Erythroblast (primary cell): ENCODE measurements at regions not wholly inside any gene's neighbourhood (a gene's known extent, or its start where the extent isn't known, plus 50 kb on each side); places are given as distances from the start of the nearest gene placed in this dataset.

ENCODE experiments used
- GATA1 ChIP-seq: IDR thresholded peaks from 2 replicates; pipeline ENCODE4 v1.6.1; 2011; ENCODE audit warnings: low read depth, mild to moderate bottlenecking, control low read depth, low read length, moderate library complexity
- POLR2A ChIP-seq: IDR thresholded peaks from 2 replicates; pipeline ENCODE4 v1.6.1; 2011; ENCODE audit warnings: mild to moderate bottlenecking, low read length

- no peak for TF ChIP-seq POLR2A
- no peak for TF ChIP-seq GATA1
Measured at GRCh38 chr1:101484689-101485338, 248.0 kb downstream of the S1PR1 start.
